RWPE2 (cell line): ENCODE measurements at regions not wholly inside any gene's neighbourhood (a gene's known extent, or its start where the extent isn't known, plus 50 kb on each side); places are given as distances from the start of the nearest gene placed in this dataset.
A peak's percentile ranks its signal among the peaks of the same experiment; 100 is the strongest.

Experiments used
- ATAC-seq: fragments of 200-7000 bp; cut with Tn5 transposase; 3 replicates; pipeline ENCODE4 v1.9.1; 2021; ENCODE audit warnings: low read depth
- DNase-seq: peaks from one replicate; pipeline ENCODE4 v3.0.0-alpha.2; 2020; ENCODE audit warnings: low spot score
- H3K27ac ChIP-seq: fragments of 450-650 bp; 2 replicates; pipeline ENCODE4 v1.5.1; 2017; ENCODE audit warnings: mild to moderate bottlenecking; ENCODE audit not compliant: poor library complexity, severe bottlenecking
- H3K27me3 ChIP-seq: fragments of 250-450 bp; sonication (Bioruptor Pico); 2 replicates; pipeline ENCODE4 v1.5.1; 2021; ENCODE audit warnings: mild to moderate bottlenecking, moderate library complexity; ENCODE audit not compliant: insufficient read depth, poor library complexity, severe bottlenecking
- H3K36me3 ChIP-seq: fragments of 250-450 bp; sonication (Bioruptor Pico); 2 replicates; pipeline ENCODE4 v1.5.1; 2020; ENCODE audit warnings: low read depth, mild to moderate bottlenecking, moderate library complexity
- H3K4me1 ChIP-seq: fragments of 250-450 bp; sonication (Bioruptor Pico); 2 replicates; pipeline ENCODE4 v1.5.1; 2021; ENCODE audit warnings: mild to moderate bottlenecking, moderate library complexity; ENCODE audit not compliant: insufficient read depth, poor library complexity, severe bottlenecking
- H3K4me3 ChIP-seq: fragments of 250-450 bp; sonication (Bioruptor Pico); 2 replicates; pipeline ENCODE4 v1.5.1; 2021; ENCODE audit warnings: mild to moderate bottlenecking, moderate library complexity; ENCODE audit not compliant: severe bottlenecking
- H3K9me3 ChIP-seq: fragments of 250-450 bp; sonication (Bioruptor Pico); 2 replicates; pipeline ENCODE4 v1.5.1; 2021; ENCODE audit warnings: mild to moderate bottlenecking, moderate library complexity; ENCODE audit not compliant: severe bottlenecking
- CTCF ChIP-seq: fragments of 450-650 bp; IDR thresholded peaks from one replicate; pipeline ENCODE4 v1.5.1; 2017; ENCODE audit warnings: mild to moderate bottlenecking, moderate library complexity; ENCODE audit not compliant: poor library complexity, severe bottlenecking

- ATAC-seq: no peak
- no peak overlapping the region for H3K27ac ChIP-seq
- TF ChIP-seq CTCF: no peak
- H3K9me3 ChIP-seq: no peaks in the 10 kb centered on the region
- DNase-seq: no peak
- H3K27me3 ChIP-seq: no peaks in the 10 kb centered on the region
- no peaks in the 10 kb centered on the region for H3K4me1 ChIP-seq
- no peaks in the 10 kb centered on the region for H3K36me3 ChIP-seq
- H3K4me3 ChIP-seq: no peak overlapping the region
Observed at GRCh38 chr18:24731158-24731557, 270.7 kb downstream of the HRH4 start.

DNA sequence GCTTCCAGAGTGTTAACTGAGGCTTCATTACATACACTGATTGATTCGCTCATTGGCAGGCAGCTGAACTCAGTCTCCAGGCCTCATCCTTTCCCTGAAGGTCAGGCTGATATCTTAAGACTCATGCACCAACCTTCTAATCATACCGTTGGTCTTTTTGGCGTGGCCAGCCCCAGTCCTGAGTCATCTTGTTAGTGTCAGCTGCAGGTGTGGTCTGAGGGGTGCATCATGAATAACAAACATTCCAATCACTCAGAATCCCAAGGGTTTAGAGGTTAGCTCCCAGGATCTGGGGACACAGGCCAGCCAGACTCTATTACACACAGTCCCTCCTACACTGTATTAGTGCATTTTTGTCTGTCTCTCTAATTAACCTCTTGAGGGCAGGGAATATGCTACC lies 271.5 kb downstream of the HRH4 start:
- Histone ChIP-seq H3K27ac (no peak overlapping the region), H3K4me1 (no peaks in the 10 kb centered on the region), H3K4me3 (no peak overlapping the region), H3K36me3 (no peaks in the 10 kb centered on the region), H3K9me3 (no peaks in the 10 kb centered on the region), H3K27me3 (no peaks in the 10 kb centered on the region)
- DNase-seq: no peak
- ATAC-seq: peak; percentile 71
- no peak for TF ChIP-seq CTCF

- peak; percentile 23 for TF ChIP-seq CTCF
- Histone ChIP-seq H3K27ac (no peak overlapping the region), H3K36me3 (no peaks in the 10 kb centered on the region), H3K9me3 (no peaks in the 10 kb centered on the region), H3K4me3 (no peak overlapping the region), H3K4me1 (no peaks in the 10 kb centered on the region), H3K27me3 (no peaks in the 10 kb centered on the region)
- ATAC-seq: no peak
- DNase-seq: no peak
Observed at GRCh38 chr18:24734058-24734457, 273.6 kb downstream of the HRH4 start.

DNA sequence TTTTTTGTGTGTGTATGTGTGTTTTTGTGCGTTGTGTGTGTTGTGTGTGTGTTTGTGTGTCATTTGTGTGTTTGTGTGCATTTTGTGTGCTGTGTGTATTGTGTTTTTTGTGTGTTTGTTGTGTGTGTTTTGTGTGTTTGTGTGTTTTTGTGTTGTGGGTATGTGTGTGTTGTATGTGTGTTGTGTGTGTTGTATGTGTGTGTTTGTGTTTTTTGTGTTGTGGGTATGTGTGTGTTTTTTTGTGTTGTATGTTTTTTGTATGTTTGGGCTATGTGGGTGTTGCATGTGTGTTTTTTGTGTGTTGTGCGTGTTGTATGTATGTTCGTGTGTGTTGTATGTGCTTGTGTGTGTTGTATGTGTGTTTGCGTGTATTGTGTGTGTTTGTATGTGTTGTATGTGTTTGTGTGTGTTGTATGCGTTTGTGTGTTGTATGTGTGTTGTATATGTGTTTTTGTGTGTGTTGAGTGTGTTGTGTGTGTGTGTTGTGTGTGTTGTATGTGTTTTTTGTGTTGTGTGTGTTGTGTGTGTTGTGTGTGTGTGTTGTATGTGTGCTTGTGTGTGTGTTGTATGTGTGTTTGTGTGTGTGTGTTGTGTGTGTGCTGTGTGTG lies 275.3 kb downstream of the HRH4 start:
- no peak overlapping the region for H3K4me3 ChIP-seq
- no peak for TF ChIP-seq CTCF
- H3K36me3 ChIP-seq: no peaks in the 10 kb centered on the region
- H3K4me1 ChIP-seq: no peaks in the 10 kb centered on the region
- no peak overlapping the region for H3K27ac ChIP-seq
- no peaks in the 10 kb centered on the region for H3K9me3 ChIP-seq
- no peaks in the 10 kb centered on the region for H3K27me3 ChIP-seq
- no peak for ATAC-seq
- DNase-seq: no peak

DNA sequence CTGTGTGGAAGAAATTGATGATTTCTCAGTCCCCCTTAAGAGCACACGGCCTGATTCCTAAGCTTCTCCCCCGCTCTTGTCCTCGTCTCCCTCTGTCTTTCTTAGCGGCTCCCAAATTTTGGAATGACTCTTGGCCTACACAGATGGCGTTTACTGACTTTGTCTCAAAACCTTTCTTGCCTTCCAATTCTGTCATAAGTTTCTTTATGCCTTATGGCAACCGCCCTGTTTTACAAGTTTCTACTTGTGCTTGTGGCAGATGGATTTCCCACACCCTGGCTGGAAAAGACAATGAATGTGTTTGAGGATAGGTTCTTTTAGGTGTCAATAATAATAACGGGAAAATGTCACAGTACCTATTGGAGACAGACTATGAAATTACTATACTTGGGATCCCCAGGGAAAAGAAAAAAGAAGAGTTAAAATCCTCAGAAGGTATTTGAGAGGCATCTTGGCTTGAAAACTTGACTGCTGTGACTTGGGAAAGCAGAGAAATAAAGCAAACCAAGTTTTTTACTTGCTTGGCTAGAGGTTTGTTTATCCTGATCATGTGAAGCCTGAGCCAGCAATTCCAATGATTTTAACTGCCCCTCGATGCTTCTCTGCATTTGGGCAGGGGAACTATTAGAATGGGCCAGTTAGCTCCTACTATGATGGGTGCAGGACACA lies 276.4 kb downstream of the HRH4 start:
- DNase-seq (no peak), ATAC-seq (no peak)
- Histone ChIP-seq H3K27me3 (no peaks in the 10 kb centered on the region), H3K9me3 (no peaks in the 10 kb centered on the region), H3K4me1 (no peaks in the 10 kb centered on the region), H3K36me3 (no peaks in the 10 kb centered on the region), H3K27ac (no peak overlapping the region), H3K4me3 (no peak overlapping the region)
- no peak for TF ChIP-seq CTCF
